DOHH2 (cell line): ENCODE measurements at regions not wholly inside any gene's neighbourhood (a gene's known extent, or its start where the extent isn't known, plus 50 kb on each side); places are given as distances from the start of the nearest gene placed in this dataset.
"Not testable (repeated sequence)": the region's sequence is repeated elsewhere in the genome, so short reads cannot be mapped to it uniquely, and the experiment has no call there.

Experiments
- H3F3A ChIP-seq: fragments of 200-600 bp; sonication (generic), shearing (Covaris generic); 2 replicates; pipeline ENCODE4 v1.6.0; 2016; ENCODE audit warnings: antibody characterized with exemption, mild to moderate bottlenecking; ENCODE audit not compliant: control insufficient read depth, insufficient read depth
- H3K27ac ChIP-seq: fragments of 200-600 bp; sonication (generic); 2 replicates; pipeline ENCODE4 v1.5.1; 2014; ENCODE audit warnings: low read depth, mild to moderate bottlenecking, low read length, moderate library complexity
- H3K27me3 ChIP-seq: fragments of 200-600 bp; sonication (generic); 2 replicates; pipeline ENCODE4 v1.6.1; 2014; ENCODE audit warnings: mild to moderate bottlenecking, low read length, mixed read lengths; ENCODE audit not compliant: control insufficient read depth
- H3K36me3 ChIP-seq: fragments of 200-600 bp; sonication (generic); 2 replicates; pipeline ENCODE4 v1.6.1; 2014; ENCODE audit warnings: mild to moderate bottlenecking, low read length, moderate library complexity, mixed read lengths; ENCODE audit not compliant: control insufficient read depth
- H3K4me1 ChIP-seq: fragments of 200-600 bp; sonication (generic); 2 replicates; pipeline ENCODE4 v1.6.1; 2014; ENCODE audit warnings: mild to moderate bottlenecking, low read length, mixed read lengths; ENCODE audit not compliant: control insufficient read depth
- H3K4me2 ChIP-seq: fragments of 200-600 bp; sonication (generic); 2 replicates; pipeline ENCODE4 v1.6.0; 2014; ENCODE audit warnings: mild to moderate bottlenecking, low read length, moderate library complexity
- H3K4me3 ChIP-seq: fragments of 200-600 bp; sonication (generic); 2 replicates; pipeline ENCODE4 v1.5.1; 2014; ENCODE audit warnings: mild to moderate bottlenecking, low read length, mixed read lengths
- H3K79me2 ChIP-seq: fragments of 200-600 bp; sonication (generic); 2 replicates; pipeline ENCODE4 v1.6.1; 2014; ENCODE audit warnings: mild to moderate bottlenecking, low read length, mixed read lengths; ENCODE audit not compliant: control insufficient read depth
- H3K9me2 ChIP-seq: fragments of 200-600 bp; sonication (generic); replicated peaks from 2 replicates; pipeline ENCODE4 v1.6.1; 2014; ENCODE audit warnings: mild to moderate bottlenecking, low read length, mixed read lengths; ENCODE audit not compliant: control insufficient read depth
- H3K9me3 ChIP-seq: fragments of 200-600 bp; sonication (generic); 2 replicates; pipeline ENCODE4 v1.6.1; 2014; ENCODE audit warnings: antibody characterized with exemption, low read length, mixed read lengths; ENCODE audit not compliant: control insufficient read depth, insufficient read depth
- H4K20me1 ChIP-seq: fragments of 200-600 bp; sonication (generic); 2 replicates; pipeline ENCODE4 v1.6.0; 2014; ENCODE audit warnings: low read depth, mild to moderate bottlenecking, antibody characterized with exemption, low read length, moderate library complexity; ENCODE audit not compliant: control insufficient read depth, insufficient read depth
- EZH2phosphoT487 ChIP-seq: fragments of 200-600 bp; sonication (generic); IDR thresholded peaks from 2 replicates; pipeline ENCODE4 v1.6.1; 2017; ENCODE audit warnings: borderline replicate concordance, mild to moderate bottlenecking, antibody characterized with exemption, low read length, moderate library complexity, mixed read lengths
- TF ChIP-seq, protein P1 (sequence below): fragments of 200-600 bp; sonication (generic); IDR thresholded peaks from one replicate; pipeline ENCODE4 v1.5.1; 2014; ENCODE audit warnings: antibody characterized with exemption, mild to moderate bottlenecking, low read depth, low read length; ENCODE audit not compliant: poor library complexity, severe bottlenecking

DNA sequence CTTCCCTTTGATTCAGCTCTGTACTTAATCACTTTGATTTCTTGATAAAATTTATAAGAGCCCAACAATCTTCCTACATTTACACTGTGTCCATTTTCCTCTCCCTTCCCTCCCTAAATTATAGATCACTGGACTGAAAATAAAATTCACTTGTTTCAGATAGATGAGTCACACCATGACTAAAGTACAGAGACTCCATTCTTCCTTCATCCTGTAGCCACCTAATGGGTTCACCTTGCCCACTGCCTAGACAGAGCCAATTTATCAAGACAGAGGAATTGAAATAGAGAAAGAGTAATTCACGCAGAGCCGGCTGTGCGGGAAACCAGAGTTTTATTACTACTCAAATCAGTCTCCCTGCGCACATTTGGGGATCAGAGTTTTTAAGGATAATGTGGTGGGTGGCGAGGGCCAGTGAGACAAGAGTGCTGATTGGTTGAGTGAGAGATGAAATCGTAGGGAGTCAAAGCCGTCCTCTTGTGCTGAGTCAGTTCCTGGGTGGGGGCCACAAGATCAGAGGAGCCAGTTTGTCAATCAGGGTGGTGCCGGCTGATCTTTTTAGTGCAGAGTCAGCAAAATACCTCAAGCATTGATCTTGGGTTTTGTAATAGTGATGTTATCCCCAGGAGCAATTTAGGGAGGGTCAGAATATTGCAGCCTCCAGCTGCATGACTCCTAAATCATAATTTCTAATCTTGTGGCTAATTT is 71.3 kb upstream of the MED14 start:
- Histone ChIP-seq H3F3A (no peaks in the 10 kb centered on the region), H3K9me3 (no peaks in the 10 kb centered on the region), H3K9me2 (no peaks in the 10 kb centered on the region), H3K36me3 (no peaks in the 10 kb centered on the region), H3K27ac (no peak overlapping the region), H3K4me3 (no peak overlapping the region), H3K4me2 (no peak overlapping the region), H3K4me1 (no peaks in the 10 kb centered on the region), H3K79me2 (no peaks in the 10 kb centered on the region), H4K20me1 (no peaks in the 10 kb centered on the region), H3K27me3 (no peaks in the 10 kb centered on the region)
- TF ChIP-seq, protein P1, sequence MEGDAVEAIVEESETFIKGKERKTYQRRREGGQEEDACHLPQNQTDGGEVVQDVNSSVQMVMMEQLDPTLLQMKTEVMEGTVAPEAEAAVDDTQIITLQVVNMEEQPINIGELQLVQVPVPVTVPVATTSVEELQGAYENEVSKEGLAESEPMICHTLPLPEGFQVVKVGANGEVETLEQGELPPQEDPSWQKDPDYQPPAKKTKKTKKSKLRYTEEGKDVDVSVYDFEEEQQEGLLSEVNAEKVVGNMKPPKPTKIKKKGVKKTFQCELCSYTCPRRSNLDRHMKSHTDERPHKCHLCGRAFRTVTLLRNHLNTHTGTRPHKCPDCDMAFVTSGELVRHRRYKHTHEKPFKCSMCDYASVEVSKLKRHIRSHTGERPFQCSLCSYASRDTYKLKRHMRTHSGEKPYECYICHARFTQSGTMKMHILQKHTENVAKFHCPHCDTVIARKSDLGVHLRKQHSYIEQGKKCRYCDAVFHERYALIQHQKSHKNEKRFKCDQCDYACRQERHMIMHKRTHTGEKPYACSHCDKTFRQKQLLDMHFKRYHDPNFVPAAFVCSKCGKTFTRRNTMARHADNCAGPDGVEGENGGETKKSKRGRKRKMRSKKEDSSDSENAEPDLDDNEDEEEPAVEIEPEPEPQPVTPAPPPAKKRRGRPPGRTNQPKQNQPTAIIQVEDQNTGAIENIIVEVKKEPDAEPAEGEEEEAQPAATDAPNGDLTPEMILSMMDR = no peak

DNA sequence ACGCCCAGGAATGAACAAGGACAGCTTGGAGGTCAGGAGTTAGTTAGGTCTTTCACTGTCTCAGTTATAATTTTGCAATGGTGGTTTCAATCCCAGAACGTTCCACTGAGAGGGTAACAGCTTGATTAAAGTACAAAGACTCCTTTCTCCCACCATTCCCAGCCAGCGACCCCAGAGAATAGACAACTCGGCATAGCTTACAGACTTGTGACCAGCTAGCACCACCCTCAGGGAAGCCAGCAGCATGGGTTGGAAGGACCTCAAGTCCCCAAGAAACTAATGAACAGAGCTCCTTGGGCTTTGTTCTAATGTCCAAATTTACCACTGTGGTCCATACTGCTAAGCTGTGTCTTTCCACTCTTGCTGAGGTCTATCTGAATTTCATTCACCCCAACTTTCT is 72.0 kb upstream of the MED14 start:
- Histone ChIP-seq H3K36me3 (no peaks in the 10 kb centered on the region), H3K4me2 (no peak overlapping the region), H3K9me3 (no peaks in the 10 kb centered on the region)

GRCh38 chrX:40808203-40808602 is 72.9 kb upstream of the MED14 start:
- Histone ChIP-seq H3K27ac (no peak overlapping the region), H3K4me2 (no peak overlapping the region), H3K36me3 (no peaks in the 10 kb centered on the region), H3K4me3 (no peak overlapping the region), H3K9me2 (no peaks in the 10 kb centered on the region), H3K4me1 (no peaks in the 10 kb centered on the region), H4K20me1 (no peaks in the 10 kb centered on the region), H3K79me2 (no peaks in the 10 kb centered on the region), H3F3A (no peaks in the 10 kb centered on the region), H3K27me3 (no peaks in the 10 kb centered on the region), H3K9me3 (no peaks in the 10 kb centered on the region)
- TF ChIP-seq, protein P1 = no peak
- TF ChIP-seq EZH2phosphoT487 = no peak

More for the DNA sequence above, 72.0 kb upstream of the MED14 start:
- Histone ChIP-seq H3K27ac (no peak overlapping the region), H3K4me1 (no peaks in the 10 kb centered on the region), H3K9me2 (no peaks in the 10 kb centered on the region), H3K27me3 (no peaks in the 10 kb centered on the region), H3F3A (no peaks in the 10 kb centered on the region), H4K20me1 (no peaks in the 10 kb centered on the region), H3K79me2 (no peaks in the 10 kb centered on the region), H3K4me3 (no peak overlapping the region)
- no peak for TF ChIP-seq EZH2phosphoT487
- TF ChIP-seq, protein P1 = no peak

GRCh38 chrX:40809210-40809609 is 73.9 kb upstream of the MED14 start:
- TF ChIP-seq, protein P1 = no peak
- no peak for TF ChIP-seq EZH2phosphoT487
- no peak overlapping the region for H3K4me2 ChIP-seq

DNA sequence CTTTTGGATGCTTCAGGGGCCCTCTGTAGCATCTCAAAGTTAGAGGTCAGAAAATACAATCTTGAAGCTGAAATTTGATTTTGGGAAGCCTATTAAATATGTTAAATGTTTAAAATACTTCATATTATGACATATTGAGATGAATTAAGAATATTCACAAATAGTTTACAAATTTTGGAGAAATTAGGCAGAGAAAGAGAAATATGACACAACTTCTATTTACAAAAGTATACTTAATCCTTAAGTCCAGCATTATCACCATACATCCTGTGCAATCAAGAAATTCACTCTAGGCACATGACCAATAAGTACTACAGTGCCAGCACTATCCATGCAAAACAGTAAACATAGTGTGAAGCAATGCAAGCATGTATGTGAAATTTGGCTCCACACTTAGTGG is 79.7 kb upstream of the MED14 start:
- H3K4me1 ChIP-seq, H3K9me2 ChIP-seq, H3K9me3 ChIP-seq, H4K20me1 ChIP-seq, H3K4me3 ChIP-seq, H3K4me2 ChIP-seq, H3K79me2 ChIP-seq, H3K27ac ChIP-seq, H3K27me3 ChIP-seq, H3K36me3 ChIP-seq, H3F3A ChIP-seq: not testable (repeated sequence)

More at GRCh38 chrX:40809210-40809609, 73.9 kb upstream of the MED14 start:
- Histone ChIP-seq H3K9me3 (no peaks in the 10 kb centered on the region), H4K20me1 (no peaks in the 10 kb centered on the region), H3K36me3 (no peaks in the 10 kb centered on the region), H3F3A (no peaks in the 10 kb centered on the region), H3K27ac (no peak overlapping the region), H3K4me3 (no peak overlapping the region), H3K27me3 (no peaks in the 10 kb centered on the region), H3K4me1 (no peaks in the 10 kb centered on the region), H3K9me2 (no peaks in the 10 kb centered on the region), H3K79me2 (no peaks in the 10 kb centered on the region)
